Stimulated activated CD8-positive, alpha-beta memory T cell treated with anti-CD3 and anti-CD28 coated beads, Interleukin-4, amount 100 ng/mL, for 1 hour (primary cell): ENCODE measurements at regions not wholly inside any gene's neighbourhood (a gene's known extent, or its start where the extent isn't known, plus 50 kb on each side); places are given as distances from the start of the nearest gene placed in this dataset.
A peak's percentile ranks its signal among the peaks of the same experiment; 100 is the strongest.

Source experiments
- DNase-seq, 2 donors: peaks; one replicate each; pipeline ENCODE4 v3.0.0-alpha.2; 2020; ENCODE audit warnings: low read depth in 2 of 2, low spot score in 1 of 2

- DNase-seq = no peak
These were observed 56.0 kb upstream of the FAM174A start for GRCh38 chr5:100479079-100479688.

- no peak for DNase-seq
These were observed 63.1 kb upstream of the FAM174A start for GRCh38 chr5:100472091-100472490.

DNA sequence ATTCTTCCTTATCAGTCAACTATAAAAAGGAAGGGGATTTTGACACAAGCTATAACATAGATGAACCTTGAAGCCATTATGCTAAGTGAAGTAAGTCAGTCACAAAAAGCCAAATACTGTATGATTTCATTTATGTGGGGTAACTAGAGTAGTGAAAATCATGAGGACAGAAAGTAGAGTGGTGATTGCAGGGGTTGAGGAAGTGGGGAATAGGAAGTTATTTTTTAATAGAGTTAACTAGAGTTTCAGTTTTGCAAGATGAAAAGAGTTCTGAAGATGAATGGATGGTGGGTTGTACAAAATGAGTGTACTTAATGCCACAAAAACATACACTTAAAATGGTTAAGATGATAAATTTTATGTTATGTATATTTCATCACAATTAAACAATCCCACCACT is 65.4 kb upstream of the FAM174A start:
- DNase-seq = no peak

GRCh38 chr5:100464418-100464817 is 70.8 kb upstream of the FAM174A start:
- DNase-seq = no peak

GRCh38 chr5:100456615-100457014 is 78.6 kb upstream of the FAM174A start:
- no peak for DNase-seq

DNA sequence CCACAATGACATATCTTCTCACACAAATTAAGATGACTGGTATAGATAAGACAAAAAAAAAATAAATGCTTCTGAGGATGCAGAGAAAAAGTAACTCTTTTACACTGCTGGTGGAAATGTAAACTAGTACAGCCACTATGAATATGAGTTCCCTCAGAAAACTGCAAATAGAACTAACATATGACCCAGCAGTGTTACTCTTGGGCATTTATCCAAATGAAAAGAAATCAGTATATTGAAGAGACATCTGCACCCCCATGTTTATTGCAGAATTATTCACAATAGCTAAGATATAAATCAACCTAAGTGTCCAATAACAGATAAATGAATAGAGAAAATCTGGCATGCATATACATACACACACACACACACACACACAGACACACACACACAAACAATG is 83.0 kb upstream of the FAM174A start:
- DNase-seq = no peak

- no peak for DNase-seq
These were observed 87.1 kb upstream of the FAM174A start for GRCh38 chr5:100448111-100448528.

DNA sequence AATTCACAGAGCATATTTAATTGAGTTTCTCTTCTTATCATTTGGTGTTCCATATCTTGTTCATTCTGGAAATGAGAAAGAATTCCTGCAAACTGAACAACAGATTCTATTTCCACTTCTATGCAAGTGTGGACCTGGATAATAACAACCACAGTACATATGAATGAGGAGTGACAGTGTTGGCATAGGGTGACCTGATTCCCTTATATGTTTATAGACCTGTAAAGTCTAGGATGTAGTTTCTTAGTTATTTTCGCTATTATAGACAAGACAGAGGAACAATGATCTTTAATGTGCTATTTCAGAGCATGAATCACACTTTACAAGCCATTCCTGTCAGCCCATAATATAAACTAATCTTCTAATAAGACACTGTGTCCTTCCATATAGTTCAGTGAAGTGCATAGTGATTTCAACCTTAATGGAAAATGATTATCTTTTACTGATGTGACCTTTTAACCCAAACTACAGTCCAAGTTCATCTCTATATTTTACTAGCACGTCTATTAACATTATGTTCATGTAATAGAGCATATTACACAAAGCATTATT is 88.2 kb upstream of the FAM174A start:
- DNase-seq = no peak

DNA sequence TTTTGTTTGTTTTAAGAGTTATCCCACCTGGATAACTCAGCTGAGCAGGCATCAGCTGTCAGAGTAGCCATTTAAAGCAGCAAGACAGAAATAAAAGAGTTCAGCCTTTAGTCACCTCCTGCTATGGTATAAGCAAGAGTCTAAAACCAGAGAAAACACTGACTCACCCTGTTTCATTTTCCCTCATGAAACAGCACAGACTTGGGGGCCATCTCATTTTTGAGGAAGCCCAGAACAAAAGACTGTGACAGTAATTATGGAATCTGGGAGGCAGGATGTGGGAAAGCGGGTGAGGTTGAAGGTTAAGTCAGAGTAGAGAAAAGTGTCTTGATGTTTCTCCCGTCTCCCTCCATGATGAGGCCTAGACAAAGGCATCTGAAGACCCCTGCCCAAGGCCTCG is 90.2 kb upstream of the FAM174A start:
- no peak for DNase-seq

- DNase-seq = no peak
These were observed 100.4 kb upstream of the FAM174A start for GRCh38 chr5:100434815-100435214.

DNA sequence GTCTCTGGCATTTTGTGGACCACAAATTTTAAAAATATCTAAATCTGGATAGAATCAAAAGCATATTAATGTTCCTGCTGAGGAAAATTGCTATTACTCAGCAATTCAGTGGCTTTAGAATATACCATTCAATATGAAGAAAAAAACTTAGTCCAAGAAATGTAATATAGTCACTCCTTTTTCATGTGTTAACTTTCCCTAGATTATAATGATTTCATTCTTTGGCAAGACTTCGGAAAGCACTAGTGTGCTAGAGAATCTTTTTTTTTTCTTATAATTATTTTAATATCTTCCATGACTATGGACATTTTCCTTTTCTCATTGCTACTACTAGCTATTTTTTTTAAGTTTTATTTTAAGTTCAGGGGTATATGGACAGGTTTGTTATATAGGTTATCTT is 102.4 kb upstream of the FAM174A start:
- DNase-seq = no peak

DNA sequence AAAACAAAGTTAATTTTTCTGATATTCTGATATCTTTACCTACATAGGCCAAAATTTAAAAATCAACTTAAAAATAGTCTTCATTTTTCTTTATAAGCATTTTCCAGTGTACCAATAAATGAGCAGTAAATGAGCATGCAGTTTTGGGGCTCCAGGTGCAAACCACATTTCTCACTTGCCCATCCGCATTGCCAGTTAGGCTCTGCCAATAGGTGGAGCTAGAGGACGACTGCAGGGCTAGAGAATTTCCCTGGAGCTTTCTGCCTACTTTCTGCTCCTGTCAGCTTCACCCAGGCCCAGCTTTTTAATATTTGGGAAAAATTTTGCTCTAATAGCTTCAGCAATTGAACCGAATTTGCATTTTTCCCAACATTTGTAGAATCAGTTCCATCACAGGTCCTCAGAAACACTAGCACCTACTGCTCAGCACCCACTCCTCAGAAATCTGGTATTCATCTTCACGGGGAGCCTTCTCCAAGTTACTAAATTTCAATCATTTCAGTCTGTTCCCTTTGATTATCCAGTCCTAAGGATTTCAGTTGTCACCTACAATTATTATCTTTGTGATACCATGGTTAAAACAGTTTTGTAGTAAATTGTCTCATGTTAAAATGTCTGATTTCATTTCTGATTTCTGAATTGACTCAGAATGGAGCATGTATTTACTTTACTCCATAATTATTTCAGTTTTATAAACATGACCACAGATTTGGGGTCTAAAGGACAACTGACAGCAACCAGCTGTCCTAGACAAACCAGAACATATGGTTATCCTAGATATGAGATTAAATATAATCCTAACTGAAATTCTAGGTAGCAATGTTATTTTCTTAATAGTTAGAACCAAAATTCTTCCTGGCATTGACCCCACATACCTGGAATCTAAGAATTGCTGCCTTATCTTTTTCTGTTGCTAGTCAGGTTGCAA is 104.6 kb upstream of the FAM174A start:
- peak in 1 of 2 donors; percentile 1 for DNase-seq

DNA sequence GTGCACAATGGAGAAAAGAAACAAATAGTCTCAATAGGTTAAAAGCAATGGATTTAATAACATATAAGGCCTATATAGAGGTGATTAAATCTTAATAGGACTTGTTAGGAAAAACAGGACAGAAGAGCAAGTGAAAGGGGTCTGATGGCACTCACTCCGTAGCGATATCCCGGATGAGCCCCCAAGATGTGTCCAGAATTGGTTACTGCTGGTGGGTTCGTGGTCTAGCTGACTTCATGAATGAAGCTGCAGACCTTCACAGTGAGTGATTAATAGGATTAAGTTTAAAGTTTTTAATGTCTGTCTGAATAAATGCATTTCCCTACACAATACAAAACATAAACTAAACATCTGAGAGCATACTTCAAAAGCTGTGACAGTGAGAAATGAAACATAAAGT is 110.4 kb upstream of the FAM174A start:
- DNase-seq = no peak

GRCh38 chr5:100424017-100424416 is 111.2 kb upstream of the FAM174A start:
- DNase-seq = no peak

DNA sequence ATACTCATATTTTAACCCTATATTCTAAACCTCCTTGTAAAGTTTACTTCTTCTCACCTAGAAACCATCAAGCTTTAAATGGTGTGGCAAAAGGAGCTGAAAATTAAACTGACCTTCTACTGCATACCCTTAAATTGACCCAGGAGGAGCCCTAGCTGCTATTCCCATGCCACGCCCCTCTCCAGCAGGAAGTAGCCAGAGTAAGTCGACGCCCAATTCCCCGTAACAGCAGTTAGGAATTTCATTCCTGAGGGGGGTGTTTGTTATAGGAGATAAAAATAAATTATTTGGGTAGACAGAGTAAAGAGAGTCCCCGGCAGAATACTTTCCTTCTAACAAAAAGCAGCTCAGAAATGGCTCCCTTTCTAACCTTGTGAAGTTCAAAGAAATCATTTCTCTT is 111.8 kb upstream of the FAM174A start:
- no peak for DNase-seq

DNA sequence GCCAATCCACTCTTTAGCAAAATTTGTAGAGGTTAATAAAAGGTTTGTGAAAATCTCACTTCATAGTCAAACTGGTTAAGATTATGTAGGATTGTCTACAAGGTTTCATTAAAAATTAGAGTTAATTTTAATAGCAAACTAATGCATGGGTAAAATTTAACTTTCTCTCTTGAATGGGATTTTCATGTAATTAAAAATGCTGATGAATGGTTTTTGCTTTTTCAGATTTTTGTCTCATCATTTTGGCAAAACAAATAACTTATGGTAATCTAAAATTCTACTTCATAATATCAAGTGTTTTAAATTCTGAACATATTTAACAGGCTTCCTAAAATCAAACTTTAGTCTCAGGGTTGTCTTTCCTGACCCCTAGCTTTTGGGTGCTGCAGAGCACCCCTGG is 113.8 kb upstream of the FAM174A start:
- DNase-seq = no peak

GRCh38 chr5:100418231-100418630 is 116.9 kb upstream of the FAM174A start:
- no peak for DNase-seq

DNA sequence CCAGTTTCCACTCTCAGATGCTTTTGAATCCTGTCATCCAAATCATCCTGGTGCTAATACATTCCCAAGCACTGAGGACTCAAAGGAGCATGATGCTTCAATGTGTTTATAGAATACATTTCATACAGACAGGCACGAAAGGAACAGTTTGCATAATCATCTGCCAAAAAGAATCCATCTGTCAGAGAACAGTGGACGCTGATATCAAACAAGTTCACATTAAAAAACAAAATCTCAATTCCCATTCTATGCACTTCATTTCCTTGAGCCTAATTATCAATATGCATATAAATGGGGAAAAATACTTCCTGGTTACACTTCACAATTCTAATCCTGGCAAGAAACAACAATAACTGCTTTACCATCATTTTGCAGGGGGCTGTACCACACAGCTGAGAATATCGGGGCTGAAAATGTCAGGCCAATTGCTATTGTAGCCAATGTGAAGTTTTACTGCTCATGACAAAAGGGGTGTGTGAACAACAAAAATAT is 125.5 kb upstream of the FAM174A start:
- DNase-seq = no peak

GRCh38 chr5:100407053-100407452 is 128.1 kb upstream of the FAM174A start:
- DNase-seq = no peak

- DNase-seq = no peak
These were observed 128.5 kb upstream of the FAM174A start for GRCh38 chr5:100406640-100407039.

DNA sequence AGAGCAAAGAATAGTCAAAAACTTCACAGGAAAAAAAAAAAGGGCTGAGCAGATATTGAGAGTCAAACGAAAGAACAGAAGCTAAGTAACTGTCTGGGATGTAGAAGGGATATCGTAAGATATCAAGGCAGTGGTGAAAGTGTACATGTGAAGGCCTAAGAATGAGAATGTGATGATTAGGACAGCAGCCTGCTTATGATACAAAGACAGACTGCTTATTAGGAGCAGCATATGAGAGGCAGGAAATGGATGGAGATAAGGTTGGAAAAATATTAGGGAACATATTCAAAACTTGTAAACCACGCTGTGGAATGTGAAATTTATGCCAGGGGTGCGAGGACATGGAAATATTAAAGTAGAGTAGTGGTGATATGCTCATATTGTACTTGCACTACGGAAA is 133.1 kb upstream of the FAM174A start:
- DNase-seq = no peak

DNA sequence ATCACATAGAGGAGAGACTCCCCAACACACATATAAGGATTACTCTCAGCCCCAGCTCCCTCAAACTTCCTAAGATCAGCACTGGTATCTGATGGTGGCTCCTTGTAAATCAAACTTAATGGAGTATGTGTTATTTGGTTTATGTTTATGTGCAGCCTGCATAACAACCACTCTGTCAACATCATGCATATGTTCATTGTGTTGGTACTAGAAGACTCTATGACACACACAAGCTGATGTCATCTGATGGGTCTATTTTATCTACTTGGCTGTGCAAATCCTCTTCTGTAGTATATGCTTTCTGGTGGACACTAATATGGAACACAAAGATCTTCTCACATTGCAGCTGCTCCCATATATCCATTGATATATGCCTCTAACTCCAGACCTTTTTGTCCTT is 134.0 kb upstream of the FAM174A start:
- DNase-seq = no peak
